Gastrocnemius medialis (tissue), 4 donors: ENCODE measurements at regions not wholly inside any gene's neighbourhood (a gene's known extent, or its start where the extent isn't known, plus 50 kb on each side); places are given as distances from the start of the nearest gene placed in this dataset.
"Not testable (repeated sequence)": the region's sequence is repeated elsewhere in the genome, so short reads cannot be mapped to it uniquely, and the experiment has no call there.

Experiments used
- ATAC-seq, 2 donors: fragments of 150-250 bp; one replicate each; pipeline ENCODE4 v1.9.1; 2016
- DNase-seq, 2 donors: peaks; one replicate each; pipeline ENCODE4 v3.0.0-alpha.2; 2019
- H3K27ac ChIP-seq, 4 donors: fragments of 200-600 bp; sonication (generic); 1 replicate in 1 of 4; 2 replicates in 3 of 4; pipeline ENCODE4 v1.5.1; 2016 to 2018; ENCODE audit warnings: mild to moderate bottlenecking in 2 of 4, moderate library complexity in 1 of 4
- H3K27me3 ChIP-seq, 3 donors: fragments of 200-600 bp; sonication (generic) in 2 of 3; 1 replicate in 1 of 3; 2 replicates in 2 of 3; pipeline versions ENCODE4 v1.5.1 to v1.6.0; 2016 to 2019; ENCODE audit warnings: mild to moderate bottlenecking in 1 of 3, moderate library complexity in 1 of 3
- H3K36me3 ChIP-seq, 2 donors: fragments of 200-600 bp; sonication (generic) in 1 of 2; one replicate each; pipeline ENCODE4 v1.5.1; 2017 to 2018
- H3K4me1 ChIP-seq, 2 donors: fragments of 200-600 bp; sonication (generic) in 1 of 2; one replicate each; pipeline ENCODE4 v1.5.1; 2016 to 2017; ENCODE audit warnings: mild to moderate bottlenecking in 2 of 2
- H3K4me3 ChIP-seq, 4 donors: fragments of 200-600 bp; sonication (generic) in 3 of 4; 1 replicate in 1 of 4; 2 replicates in 3 of 4; pipeline ENCODE4 v1.5.1; 2016 to 2019; ENCODE audit warnings: mild to moderate bottlenecking in 2 of 4
- H3K9me3 ChIP-seq, 3 donors: fragments of 200-600 bp; sonication (generic) in 2 of 3; 1 replicate in 1 of 3; 2 replicates in 2 of 3; pipeline ENCODE4 v1.5.1; 2016 to 2019
- in situ Hi-C, 4 donors: fragments of 200-750 bp; cut with MboI; loops; one replicate each; pipeline versions ENCODE4 v1.15.0 to v1.8.0; 2017; ENCODE audit warnings: low sequenced_read_pairs in 4 of 4
- intact Hi-C: fragments of 100-400 bp; cut with DNase I; formaldehyde crosslinking; loops from one replicate; pipeline ENCODE4 v1.15.1; 2023; ENCODE audit warnings: low total_unique reads

DNA sequence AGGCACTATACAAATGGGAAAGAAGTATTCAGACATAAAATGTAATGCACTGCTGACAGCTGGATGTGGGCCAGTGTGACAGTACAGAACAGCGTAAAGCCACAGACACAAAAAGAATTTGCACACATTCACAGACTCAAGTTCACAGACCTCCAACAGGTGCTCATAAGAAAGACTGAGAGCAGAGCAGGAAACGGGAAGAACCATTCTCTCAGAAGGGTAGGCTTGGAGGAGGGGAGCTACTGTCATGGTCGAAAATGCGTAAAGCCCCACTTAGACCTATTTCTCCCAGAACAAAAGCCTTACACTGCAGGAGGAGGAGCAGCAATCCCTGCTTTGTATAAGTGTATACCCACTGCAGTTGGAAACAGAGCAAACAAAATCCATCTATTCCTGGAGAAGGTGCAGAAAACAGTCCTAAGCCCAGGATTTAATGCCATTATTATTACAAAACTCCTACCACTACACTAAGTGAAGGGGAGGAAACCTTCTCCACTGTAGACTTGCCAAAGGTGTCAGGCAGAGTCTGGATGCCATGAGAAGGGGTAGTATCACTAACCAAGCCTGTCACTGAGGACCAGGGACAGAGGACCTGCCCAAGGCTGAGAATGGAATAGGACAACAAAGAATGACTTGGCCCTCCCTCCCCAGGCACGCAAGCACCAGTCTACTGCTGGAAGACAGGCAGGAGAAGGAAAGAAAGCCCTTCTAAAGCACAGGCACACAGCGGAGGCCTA, 103.0 kb upstream of the FAM25C start:
- intact Hi-C loops, ATAC-seq, DNase-seq: not testable (repeated sequence)

GRCh38 chr10:48098854-48099253, 99.3 kb upstream of the FAM25C start:
- H3K36me3 ChIP-seq, H3K9me3 ChIP-seq, in situ Hi-C loops, H3K4me3 ChIP-seq, H3K27ac ChIP-seq, intact Hi-C loops, ATAC-seq, H3K4me1 ChIP-seq, DNase-seq, H3K27me3 ChIP-seq: not testable (repeated sequence)

More for the DNA sequence above, 103.0 kb upstream of the FAM25C start:
- H3K4me3 ChIP-seq, H3K4me1 ChIP-seq, H3K36me3 ChIP-seq, H3K27me3 ChIP-seq, in situ Hi-C loops, H3K9me3 ChIP-seq, H3K27ac ChIP-seq: not testable (repeated sequence)

- H3K27me3 ChIP-seq, intact Hi-C loops, in situ Hi-C loops, H3K36me3 ChIP-seq, DNase-seq, H3K9me3 ChIP-seq, H3K27ac ChIP-seq, H3K4me1 ChIP-seq, H3K4me3 ChIP-seq, ATAC-seq: not testable (repeated sequence)
Observed at GRCh38 chr10:48090706-48091105, 91.1 kb upstream of the FAM25C start.

GRCh38 chr10:48088087-48088486, 88.5 kb upstream of the FAM25C start:
- H3K27me3 ChIP-seq, H3K4me3 ChIP-seq, ATAC-seq, H3K4me1 ChIP-seq, H3K27ac ChIP-seq, in situ Hi-C loops, intact Hi-C loops, H3K36me3 ChIP-seq, DNase-seq, H3K9me3 ChIP-seq: not testable (repeated sequence)

GRCh38 chr10:48084446-48084845, 84.9 kb upstream of the FAM25C start:
- in situ Hi-C loops, H3K27me3 ChIP-seq, H3K4me3 ChIP-seq, H3K36me3 ChIP-seq, H3K27ac ChIP-seq, H3K4me1 ChIP-seq, DNase-seq, intact Hi-C loops, ATAC-seq, H3K9me3 ChIP-seq: not testable (repeated sequence)

- H3K9me3 ChIP-seq, DNase-seq, H3K27ac ChIP-seq, intact Hi-C loops, H3K4me3 ChIP-seq, H3K4me1 ChIP-seq, H3K27me3 ChIP-seq, ATAC-seq, in situ Hi-C loops, H3K36me3 ChIP-seq: not testable (repeated sequence)
Observed at GRCh38 chr10:48071228-48071627, 71.6 kb upstream of the FAM25C start.

DNA sequence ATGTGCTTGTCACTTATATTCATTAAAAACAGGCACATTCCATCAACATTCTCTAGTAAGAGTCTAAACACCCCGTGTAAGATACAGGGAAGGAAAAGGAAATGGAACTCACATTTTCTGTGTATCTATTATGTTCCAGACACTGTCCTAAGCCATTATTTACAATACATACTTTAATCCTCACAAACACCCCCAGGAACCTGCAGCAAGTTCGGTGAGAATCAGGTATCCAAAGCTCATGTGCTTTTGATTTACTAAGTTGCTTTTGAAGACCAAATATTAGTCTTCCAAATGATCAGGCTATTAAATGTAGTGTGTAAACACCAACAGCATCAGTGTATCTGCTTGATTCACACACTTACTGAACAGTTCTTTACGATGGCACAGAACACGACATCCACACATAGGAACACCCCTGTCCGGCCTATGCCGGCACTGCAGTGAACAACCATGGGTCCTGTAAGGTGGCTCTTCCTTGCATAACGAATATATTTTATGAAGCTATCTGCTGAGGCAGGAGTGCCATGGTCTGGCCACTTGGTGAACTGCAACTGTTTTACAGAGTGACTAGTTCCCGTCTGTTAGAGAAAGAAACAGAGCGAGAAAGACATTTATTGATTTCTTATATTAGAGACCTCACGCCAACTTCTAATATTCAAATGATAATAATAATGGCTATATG, 64.5 kb upstream of the FAM25C start:
- intact Hi-C loops, DNase-seq, H3K36me3 ChIP-seq, H3K9me3 ChIP-seq, in situ Hi-C loops, H3K27me3 ChIP-seq, H3K27ac ChIP-seq, H3K4me3 ChIP-seq, H3K4me1 ChIP-seq: not testable (repeated sequence)
- ATAC-seq: peak; percentile 73 to 90

DNA sequence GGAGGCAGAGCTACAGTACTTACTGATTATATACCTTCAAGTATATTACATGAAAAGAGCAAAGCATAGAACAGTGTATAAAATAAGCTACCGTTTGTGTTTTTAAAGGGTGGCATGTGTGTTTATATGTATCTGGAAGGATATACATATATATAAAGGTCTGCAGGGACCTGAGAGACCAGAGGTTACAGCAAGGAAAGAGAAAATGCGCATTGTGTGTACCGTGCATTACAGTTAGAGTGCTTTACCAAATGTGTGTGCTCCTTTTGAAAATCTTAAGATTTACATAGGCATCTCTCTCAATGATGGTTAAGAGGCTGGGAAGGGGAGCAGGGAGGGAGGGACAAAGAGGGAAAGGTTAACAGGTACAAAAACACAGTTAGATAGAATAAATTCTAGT, 55.8 kb upstream of the FAM25C start:
- in situ Hi-C loops, intact Hi-C loops, DNase-seq, H3K27me3 ChIP-seq, H3K27ac ChIP-seq, H3K36me3 ChIP-seq, H3K4me1 ChIP-seq, H3K9me3 ChIP-seq, ATAC-seq, H3K4me3 ChIP-seq: not testable (repeated sequence)
